A549 (cell line): ENCODE measurements at regions not wholly inside any gene's neighbourhood (a gene's known extent, or its start where the extent isn't known, plus 50 kb on each side); places are given as distances from the start of the nearest gene placed in this dataset.

Experiments used
- CBX8 ChIP-seq: fragments of 200-600 bp; sonication (generic); IDR thresholded peaks from 2 replicates; pipeline ENCODE4 v1.6.1; 2016
- ELK1 ChIP-seq: fragments of 150-350 bp; IDR thresholded peaks from 2 replicates; pipeline ENCODE4 v1.6.1; 2014; ENCODE audit warnings: low read depth, mild to moderate bottlenecking, low read length
- EP300 ChIP-seq, 2 experiments: fragments of >200 bp; sonication (Bioruptor Twin); formaldehyde crosslinking; IDR thresholded peaks; 2 replicates in 1 of 2; 3 replicates in 1 of 2; pipeline ENCODE4 v1.6.1; 2016 to 2017
- HOXA7 ChIP-seq: fragments of 250-450 bp; sonication (Bioruptor Pico); IDR thresholded peaks from 2 replicates; pipeline ENCODE4 v1.5.0; 2020; ENCODE audit warnings: mild to moderate bottlenecking, moderate library complexity
- JUNB ChIP-seq: fragments of >200 bp; sonication (Bioruptor Twin); formaldehyde crosslinking; IDR thresholded peaks from 2 replicates; pipeline ENCODE4 v1.6.1; 2016
- MAFK ChIP-seq: fragments of 450-650 bp; IDR thresholded peaks from 2 replicates; pipeline ENCODE4 v1.6.1; 2014; ENCODE audit not compliant: partially characterized antibody
- MYC ChIP-seq: IDR thresholded peaks from 2 replicates; pipeline ENCODE4 v1.6.1; 2012; ENCODE audit warnings: mild to moderate bottlenecking, inconsistent platforms, low read length, improper control_type of control experiment, borderline replicate concordance
- POLR2A ChIP-seq: IDR thresholded peaks from 2 replicates; pipeline ENCODE4 v1.6.1; 2012; ENCODE audit warnings: mild to moderate bottlenecking, low read length
- RAD21 ChIP-seq, 2 experiments: fragments of >200 bp in 1 of 2; sonication (Bioruptor Twin) in 1 of 2; formaldehyde crosslinking in 1 of 2; IDR thresholded peaks in 1 of 2; conservative IDR thresholded peaks in 1 of 2; 2 replicates in 1 of 2; 3 replicates in 1 of 2; pipeline ENCODE4 v1.6.1; 2012 to 2018; ENCODE audit warnings: inconsistent platforms in 1 of 2
- RCOR1 ChIP-seq: fragments of 150-350 bp; IDR thresholded peaks from 2 replicates; pipeline ENCODE4 v1.6.1; 2014; ENCODE audit warnings: antibody characterized with exemption, low read length, low read depth
- ZSCAN20 ChIP-seq: fragments of 250-450 bp; sonication (Bioruptor Pico); IDR thresholded peaks from 2 replicates; pipeline ENCODE4 v1.8.0; 2022; ENCODE audit warnings: mild to moderate bottlenecking, moderate library complexity
- TF ChIP-seq, protein P1 (sequence below): fragments of >200 bp; sonication (Bioruptor Twin); formaldehyde crosslinking; IDR thresholded peaks from 3 replicates; pipeline ENCODE4 v1.5.1; 2016
- TF ChIP-seq, protein P2 (sequence below): fragments of 200-600 bp; sonication (generic); IDR thresholded peaks from 2 replicates; pipeline ENCODE4 v1.6.1; 2016; ENCODE audit warnings: antibody characterized with exemption, mild to moderate bottlenecking, moderate library complexity

DNA sequence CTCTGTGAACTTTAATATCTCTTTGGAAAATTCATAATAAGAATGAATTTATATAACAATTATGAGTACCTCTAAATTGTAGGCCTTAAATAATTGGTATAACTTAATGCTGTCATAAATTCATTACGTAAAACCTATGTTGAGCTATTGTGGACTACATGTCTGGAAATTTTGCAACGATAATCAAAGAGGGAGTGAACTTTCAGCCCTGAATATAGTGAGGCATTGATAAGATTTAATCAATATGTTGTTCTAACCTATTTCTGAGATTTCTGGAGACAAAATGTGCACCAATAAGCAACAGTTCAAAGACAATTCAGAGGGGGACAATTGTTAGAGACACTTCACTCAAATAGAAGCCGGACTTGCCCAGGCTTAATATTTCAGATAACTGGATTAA lies 499.4 kb downstream of the ELAVL2 start:
- TF ChIP-seq, protein P1, sequence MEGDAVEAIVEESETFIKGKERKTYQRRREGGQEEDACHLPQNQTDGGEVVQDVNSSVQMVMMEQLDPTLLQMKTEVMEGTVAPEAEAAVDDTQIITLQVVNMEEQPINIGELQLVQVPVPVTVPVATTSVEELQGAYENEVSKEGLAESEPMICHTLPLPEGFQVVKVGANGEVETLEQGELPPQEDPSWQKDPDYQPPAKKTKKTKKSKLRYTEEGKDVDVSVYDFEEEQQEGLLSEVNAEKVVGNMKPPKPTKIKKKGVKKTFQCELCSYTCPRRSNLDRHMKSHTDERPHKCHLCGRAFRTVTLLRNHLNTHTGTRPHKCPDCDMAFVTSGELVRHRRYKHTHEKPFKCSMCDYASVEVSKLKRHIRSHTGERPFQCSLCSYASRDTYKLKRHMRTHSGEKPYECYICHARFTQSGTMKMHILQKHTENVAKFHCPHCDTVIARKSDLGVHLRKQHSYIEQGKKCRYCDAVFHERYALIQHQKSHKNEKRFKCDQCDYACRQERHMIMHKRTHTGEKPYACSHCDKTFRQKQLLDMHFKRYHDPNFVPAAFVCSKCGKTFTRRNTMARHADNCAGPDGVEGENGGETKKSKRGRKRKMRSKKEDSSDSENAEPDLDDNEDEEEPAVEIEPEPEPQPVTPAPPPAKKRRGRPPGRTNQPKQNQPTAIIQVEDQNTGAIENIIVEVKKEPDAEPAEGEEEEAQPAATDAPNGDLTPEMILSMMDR = no peak
- TF ChIP-seq MYC = no peak
- TF ChIP-seq ZSCAN20 (CRISPR knock-in tag) = no peak
- no peak for TF ChIP-seq MAFK
- TF ChIP-seq CBX8 = no peak
- TF ChIP-seq ELK1 = no peak
- no peak for TF ChIP-seq RAD21 (conservative IDR thresholded peaks at IDR 0.05 in 1 of 2, IDR thresholded peaks at IDR 0.05 in 1 of 2)
- no peak for TF ChIP-seq JUNB
- TF ChIP-seq RCOR1 = no peak
- no peak for TF ChIP-seq HOXA7
- no peak for TF ChIP-seq POLR2A
- TF ChIP-seq, protein P2, sequence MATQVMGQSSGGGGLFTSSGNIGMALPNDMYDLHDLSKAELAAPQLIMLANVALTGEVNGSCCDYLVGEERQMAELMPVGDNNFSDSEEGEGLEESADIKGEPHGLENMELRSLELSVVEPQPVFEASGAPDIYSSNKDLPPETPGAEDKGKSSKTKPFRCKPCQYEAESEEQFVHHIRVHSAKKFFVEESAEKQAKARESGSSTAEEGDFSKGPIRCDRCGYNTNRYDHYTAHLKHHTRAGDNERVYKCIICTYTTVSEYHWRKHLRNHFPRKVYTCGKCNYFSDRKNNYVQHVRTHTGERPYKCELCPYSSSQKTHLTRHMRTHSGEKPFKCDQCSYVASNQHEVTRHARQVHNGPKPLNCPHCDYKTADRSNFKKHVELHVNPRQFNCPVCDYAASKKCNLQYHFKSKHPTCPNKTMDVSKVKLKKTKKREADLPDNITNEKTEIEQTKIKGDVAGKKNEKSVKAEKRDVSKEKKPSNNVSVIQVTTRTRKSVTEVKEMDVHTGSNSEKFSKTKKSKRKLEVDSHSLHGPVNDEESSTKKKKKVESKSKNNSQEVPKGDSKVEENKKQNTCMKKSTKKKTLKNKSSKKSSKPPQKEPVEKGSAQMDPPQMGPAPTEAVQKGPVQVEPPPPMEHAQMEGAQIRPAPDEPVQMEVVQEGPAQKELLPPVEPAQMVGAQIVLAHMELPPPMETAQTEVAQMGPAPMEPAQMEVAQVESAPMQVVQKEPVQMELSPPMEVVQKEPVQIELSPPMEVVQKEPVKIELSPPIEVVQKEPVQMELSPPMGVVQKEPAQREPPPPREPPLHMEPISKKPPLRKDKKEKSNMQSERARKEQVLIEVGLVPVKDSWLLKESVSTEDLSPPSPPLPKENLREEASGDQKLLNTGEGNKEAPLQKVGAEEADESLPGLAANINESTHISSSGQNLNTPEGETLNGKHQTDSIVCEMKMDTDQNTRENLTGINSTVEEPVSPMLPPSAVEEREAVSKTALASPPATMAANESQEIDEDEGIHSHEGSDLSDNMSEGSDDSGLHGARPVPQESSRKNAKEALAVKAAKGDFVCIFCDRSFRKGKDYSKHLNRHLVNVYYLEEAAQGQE = no peak
- no peak for TF ChIP-seq EP300 (IDR thresholded peaks at IDR 0.05)
